Activated naive CD4-positive, alpha-beta T cell treated with anti-CD3 and anti-CD28 coated beads for 36 hours (primary cell): ENCODE measurements at regions not wholly inside any gene's neighbourhood (a gene's known extent, or its start where the extent isn't known, plus 50 kb on each side); places are given as distances from the start of the nearest gene placed in this dataset.
"Not testable (repeated sequence)": the region's sequence is repeated elsewhere in the genome, so short reads cannot be mapped to it uniquely, and the experiment has no call there.

Experiments used
- CTCF ChIA-PET: fragments of 350-600 bp; sonication (Branson Sonifier 250); formaldehyde crosslinking; loops from one replicate; lab custom pipeline; 2021; ENCODE audit warnings: antibody characterized with exemption; lab: Charles Lee
- DNase-seq: peaks from one replicate; pipeline ENCODE4 v3.0.0-alpha.2; 2020
- H3K27ac Mint-ChIP-seq: one replicate; pipeline ENCODE4 v1.8.0; 2021; ENCODE audit warnings: mild to moderate bottlenecking, mixed read lengths
- H3K27me3 Mint-ChIP-seq: one replicate; pipeline ENCODE4 v1.8.0; 2021; ENCODE audit warnings: low read depth, mixed read lengths
- H3K36me3 Mint-ChIP-seq: one replicate; pipeline ENCODE4 v1.8.0; 2021; ENCODE audit warnings: low read depth, mixed read lengths
- H3K4me1 Mint-ChIP-seq: one replicate; pipeline ENCODE4 v1.8.0; 2021; ENCODE audit warnings: low read depth, mixed read lengths
- H3K4me3 Mint-ChIP-seq: one replicate; pipeline ENCODE4 v1.8.0; 2021; ENCODE audit warnings: mild to moderate bottlenecking, moderate library complexity, mixed read lengths
- H3K9me3 Mint-ChIP-seq: one replicate; pipeline ENCODE4 v1.8.0; 2021; ENCODE audit warnings: mixed read lengths
- intact Hi-C: fragments of 100-400 bp; cut with micrococcal nuclease; formaldehyde crosslinking; loops from one replicate; pipeline ENCODE4 v1.15.1; 2023

DNA sequence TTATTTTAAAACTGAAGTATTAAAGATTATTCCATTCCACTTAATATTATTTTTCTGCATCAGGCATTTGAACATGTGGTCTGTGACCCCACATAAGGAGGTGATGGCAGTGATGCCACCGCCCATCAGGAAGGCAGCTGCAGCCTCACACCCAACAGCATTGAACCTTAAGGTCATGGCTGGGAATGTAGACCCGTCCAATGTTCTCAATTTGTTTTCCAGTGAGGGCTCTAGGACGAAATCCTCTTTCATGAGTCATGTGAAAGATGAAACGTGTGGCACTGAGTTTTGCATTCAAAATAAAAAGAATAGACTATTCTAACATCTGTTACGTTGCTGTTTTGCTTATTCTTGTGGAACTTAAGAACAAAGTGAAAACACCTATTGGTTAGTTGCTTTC lies 74.5 kb upstream of the ANKRD10 start:
- H3K9me3 Mint-ChIP-seq = no peaks in the 10 kb centered on the region
- H3K27ac Mint-ChIP-seq = no peak overlapping the region
- CTCF ChIA-PET = no interaction called here
- DNase-seq = no peak
- H3K4me3 Mint-ChIP-seq = no peak overlapping the region
- no peaks in the 10 kb centered on the region for H3K36me3 Mint-ChIP-seq
- H3K27me3 Mint-ChIP-seq = peaks cover 14% of the 10 kb centered on the region
- intact Hi-C loops = no loop called here
- H3K4me1 Mint-ChIP-seq = no peaks in the 10 kb centered on the region

DNA sequence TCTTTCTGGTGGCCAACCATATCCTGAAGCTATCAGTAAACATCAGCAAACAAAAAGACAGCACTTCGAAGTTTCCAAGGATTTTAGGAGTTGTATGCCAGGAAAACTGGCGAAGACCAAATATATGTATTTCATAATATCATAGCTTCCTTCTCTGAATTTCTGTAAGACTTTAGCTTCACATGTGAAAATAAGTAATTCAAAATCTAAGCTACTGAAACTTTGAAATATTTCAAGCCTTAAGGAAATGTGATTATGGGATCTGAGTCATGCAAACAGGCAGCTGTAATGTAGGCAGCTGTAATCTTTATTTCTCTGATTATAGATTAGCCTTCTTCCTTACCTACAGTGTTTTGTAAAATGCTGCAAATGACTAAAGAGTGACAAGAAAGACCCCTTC lies 70.7 kb upstream of the ANKRD10 start:
- no peaks in the 10 kb centered on the region for H3K36me3 Mint-ChIP-seq
- CTCF ChIA-PET = interaction anchor here (1.0 kb wide), 1 partner anchor 82 kb away, joined by 4 read pairs; no protein-coding TSS in a partner anchor
- H3K27ac Mint-ChIP-seq = no peak overlapping the region
- no peaks in the 10 kb centered on the region for H3K9me3 Mint-ChIP-seq
- peaks cover 18% of the 10 kb centered on the region for H3K27me3 Mint-ChIP-seq
- H3K4me3 Mint-ChIP-seq = no peak overlapping the region
- intact Hi-C loops = no loop called here
- H3K4me1 Mint-ChIP-seq = no peaks in the 10 kb centered on the region
- no peak for DNase-seq

DNA sequence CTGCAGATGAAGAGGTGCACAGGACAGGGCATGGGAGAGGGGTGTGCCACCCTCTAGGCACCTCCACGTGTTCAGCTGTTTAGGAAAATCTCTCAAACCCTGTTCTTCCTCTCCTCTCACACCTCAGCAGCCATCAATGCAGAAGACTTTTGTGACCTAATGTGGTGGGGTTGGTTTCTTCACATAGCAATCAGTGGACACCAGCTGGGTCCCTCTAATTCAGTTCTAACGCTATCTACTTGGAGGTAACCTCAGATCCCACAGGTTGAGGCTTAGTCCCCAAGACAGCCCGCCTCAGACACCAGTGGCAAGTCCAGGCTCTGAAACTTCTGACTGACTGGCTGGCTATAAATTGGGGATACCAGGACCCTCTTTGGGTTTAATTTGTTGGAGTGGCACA lies 69.9 kb upstream of the ANKRD10 start:
- CTCF ChIA-PET = no interaction called here
- DNase-seq = no peak
- Mint-ChIP-seq H3K36me3 (no peaks in the 10 kb centered on the region), H3K27me3 (peaks cover 18% of the 10 kb centered on the region), H3K4me1 (no peaks in the 10 kb centered on the region), H3K9me3 (no peaks in the 10 kb centered on the region), H3K4me3 (no peak overlapping the region), H3K27ac (no peak overlapping the region)
- intact Hi-C loops = no loop called here

DNA sequence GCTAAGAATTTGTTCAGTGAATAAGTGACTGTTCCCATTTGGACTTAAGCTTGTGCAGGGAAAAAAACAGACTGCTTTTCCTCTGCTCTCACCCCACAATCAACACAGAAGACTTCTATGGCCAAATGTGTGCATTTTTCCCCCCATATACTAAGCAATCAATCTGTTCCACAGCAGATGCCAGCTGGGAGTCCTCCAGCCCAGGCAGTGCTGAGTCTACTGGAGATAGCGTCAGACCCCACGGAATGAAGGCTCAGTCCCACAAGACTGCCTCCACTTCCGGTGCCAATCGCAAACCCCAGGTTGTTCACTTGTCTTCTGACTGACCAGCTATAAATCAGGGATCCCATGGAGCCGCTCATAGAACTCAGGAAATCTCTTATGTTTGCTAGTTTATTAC lies 69.5 kb upstream of the ANKRD10 start:
- Mint-ChIP-seq H3K4me3 (no peak overlapping the region), H3K27me3 (peaks cover 16% of the 10 kb centered on the region)

DNA sequence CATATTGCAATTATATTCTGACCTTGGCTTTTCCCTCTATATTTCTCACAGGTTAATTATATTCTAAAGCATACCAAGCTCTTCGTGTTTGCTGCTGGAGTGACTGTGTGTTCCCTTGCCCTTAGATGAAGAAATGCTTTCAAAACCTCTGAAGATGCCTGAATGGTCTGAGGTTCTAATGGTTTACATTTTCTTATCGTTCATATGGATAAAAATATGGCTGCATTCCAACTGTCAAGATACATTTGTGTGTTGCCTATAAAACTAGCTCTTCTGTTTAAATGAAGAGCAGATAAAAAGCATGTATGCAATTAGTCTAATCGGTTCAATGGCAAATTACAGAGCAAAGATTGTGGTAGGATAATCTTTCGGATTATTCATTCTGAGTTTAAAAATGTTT lies 68.4 kb upstream of the ANKRD10 start:
- H3K27ac Mint-ChIP-seq = no peak overlapping the region
- CTCF ChIA-PET = interaction anchor here (0.6 kb wide), 1 partner anchor 71 kb away, joined by 5 read pairs; no protein-coding TSS in a partner anchor
- intact Hi-C loops = no loop called here
- no peak for DNase-seq
- peaks cover 16% of the 10 kb centered on the region for H3K27me3 Mint-ChIP-seq
- no peaks in the 10 kb centered on the region for H3K36me3 Mint-ChIP-seq
- H3K4me1 Mint-ChIP-seq = no peaks in the 10 kb centered on the region
- no peak overlapping the region for H3K4me3 Mint-ChIP-seq
- H3K9me3 Mint-ChIP-seq = no peaks in the 10 kb centered on the region

More for the DNA sequence above, 69.5 kb upstream of the ANKRD10 start:
- CTCF ChIA-PET = no interaction called here
- no peak overlapping the region for H3K27ac Mint-ChIP-seq
- no peak for DNase-seq
- H3K36me3 Mint-ChIP-seq = no peaks in the 10 kb centered on the region
- no peaks in the 10 kb centered on the region for H3K4me1 Mint-ChIP-seq
- H3K9me3 Mint-ChIP-seq = no peaks in the 10 kb centered on the region
- intact Hi-C loops = no loop called here

DNA sequence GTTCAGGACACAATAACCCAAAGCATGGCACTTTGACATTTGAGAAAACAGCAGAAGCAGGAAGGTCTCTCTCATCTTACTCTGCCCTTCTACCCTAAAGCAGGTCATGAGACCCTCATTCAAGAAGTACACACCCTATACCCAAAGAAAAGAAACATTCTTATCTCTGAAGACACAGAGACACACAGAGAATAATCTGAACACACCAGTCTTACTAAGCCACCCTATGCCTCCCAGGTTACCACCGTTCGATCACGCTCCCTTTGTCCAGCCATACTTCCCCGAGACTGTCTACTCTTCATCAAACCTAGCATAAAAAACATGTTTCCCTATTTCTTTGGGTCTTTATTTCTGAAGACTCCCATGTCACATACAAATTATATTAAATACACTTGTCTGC lies 66.5 kb upstream of the ANKRD10 start:
- Mint-ChIP-seq H3K9me3 (no peaks in the 10 kb centered on the region), H3K27me3 (peaks cover 18% of the 10 kb centered on the region), H3K4me3 (no peak overlapping the region), H3K27ac (no peak overlapping the region), H3K36me3 (no peaks in the 10 kb centered on the region), H3K4me1 (no peaks in the 10 kb centered on the region)
- CTCF ChIA-PET = no interaction called here
- no peak for DNase-seq
- intact Hi-C loops = no loop called here

DNA sequence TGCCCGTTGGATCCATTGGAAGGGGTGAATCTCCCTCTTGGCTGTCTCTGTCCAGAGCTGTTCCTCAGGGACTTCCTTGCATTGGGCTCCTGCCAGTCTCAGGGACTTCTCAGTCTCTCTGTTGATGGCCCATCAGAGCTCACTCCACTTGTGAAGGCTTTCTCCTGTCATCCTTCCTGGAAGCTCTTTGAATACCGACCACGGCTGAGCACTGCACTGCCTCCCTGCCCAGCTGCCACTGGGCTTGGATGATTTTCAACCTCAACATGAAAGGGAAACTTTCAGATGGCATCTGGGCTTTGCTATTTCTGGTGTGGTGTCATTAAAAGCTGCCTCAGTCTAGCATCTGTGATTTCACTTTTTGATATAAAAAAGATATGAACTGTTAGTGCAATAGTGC lies 66.1 kb upstream of the ANKRD10 start:
- peaks cover 18% of the 10 kb centered on the region for H3K27me3 Mint-ChIP-seq

DNA sequence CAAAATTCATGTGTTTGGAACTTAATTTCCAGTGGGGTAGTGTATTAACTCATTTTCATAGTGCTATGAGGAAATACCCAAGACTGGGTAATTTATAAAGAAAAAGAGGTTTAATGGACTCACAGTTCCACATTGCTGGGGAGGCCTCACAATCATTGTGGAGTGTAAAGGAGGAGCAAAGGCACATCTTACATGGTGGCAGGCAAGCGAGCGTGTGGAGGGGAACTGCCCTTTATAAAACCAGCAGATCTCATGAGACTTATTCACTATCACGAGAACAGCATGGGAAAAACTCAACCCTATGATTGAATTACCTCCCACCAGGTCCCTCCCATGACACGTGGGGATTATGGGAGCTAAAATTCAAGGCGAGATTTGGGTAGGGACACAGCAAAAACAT lies 64.3 kb upstream of the ANKRD10 start:
- H3K9me3 Mint-ChIP-seq, DNase-seq, H3K36me3 Mint-ChIP-seq, H3K27ac Mint-ChIP-seq, CTCF ChIA-PET, intact Hi-C loops, H3K4me1 Mint-ChIP-seq, H3K4me3 Mint-ChIP-seq: not testable (repeated sequence)
- peaks cover 20% of the 10 kb centered on the region for H3K27me3 Mint-ChIP-seq

More for the DNA sequence above, 66.1 kb upstream of the ANKRD10 start:
- CTCF ChIA-PET = no interaction called here
- H3K36me3 Mint-ChIP-seq = no peaks in the 10 kb centered on the region
- H3K27ac Mint-ChIP-seq = no peak overlapping the region
- no peaks in the 10 kb centered on the region for H3K9me3 Mint-ChIP-seq
- H3K4me1 Mint-ChIP-seq = no peaks in the 10 kb centered on the region
- no peak overlapping the region for H3K4me3 Mint-ChIP-seq
- intact Hi-C loops = no loop called here
- DNase-seq = no peak

DNA sequence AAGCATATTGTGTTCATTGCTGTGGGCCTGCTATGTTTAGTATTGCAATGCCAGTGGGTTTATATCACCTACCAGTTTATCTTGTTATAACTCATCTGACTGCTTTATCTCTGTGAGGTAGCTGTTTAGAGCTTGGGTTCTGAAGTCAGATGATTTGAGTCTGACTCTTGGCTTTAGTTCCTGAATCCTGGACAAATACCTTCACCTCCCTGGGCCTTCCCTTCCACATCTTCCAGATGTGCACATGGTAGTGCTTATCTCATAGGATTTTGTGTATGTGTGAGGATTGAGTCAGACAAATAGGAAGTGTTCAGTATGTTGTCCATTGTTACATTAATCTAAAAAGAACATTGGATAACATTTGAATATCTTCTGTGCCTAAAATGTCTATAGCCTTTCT lies 63.5 kb upstream of the ANKRD10 start:
- intact Hi-C loops = no loop called here
- Mint-ChIP-seq H3K36me3 (no peaks in the 10 kb centered on the region), H3K9me3 (peaks cover 2% of the 10 kb centered on the region), H3K4me3 (no peak overlapping the region), H3K27ac (no peak overlapping the region), H3K4me1 (peaks cover 1% of the 10 kb centered on the region), H3K27me3 (peaks cover 18% of the 10 kb centered on the region)
- no peak for DNase-seq
- CTCF ChIA-PET = no interaction called here

DNA sequence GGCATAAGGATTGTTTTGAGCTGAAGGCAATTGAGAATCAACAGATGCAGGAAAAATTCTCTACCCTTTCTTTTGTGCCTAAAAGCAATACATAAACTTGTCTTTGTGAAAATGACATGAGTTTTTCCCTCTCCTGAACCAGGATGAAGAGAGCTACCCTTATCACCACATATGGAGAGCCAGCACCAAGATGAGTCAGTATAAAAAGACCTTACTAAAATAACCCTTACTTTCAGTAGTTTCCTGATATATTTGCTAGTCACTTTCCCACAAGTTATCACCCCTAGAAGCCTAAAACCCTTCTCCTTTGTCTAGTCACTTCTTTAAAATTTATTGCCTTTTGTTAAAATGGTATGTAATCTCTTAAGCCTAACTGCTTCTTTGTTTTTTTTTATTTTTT lies 61.9 kb upstream of the ANKRD10 start:
- Mint-ChIP-seq H3K9me3 (peaks cover 3% of the 10 kb centered on the region), H3K36me3 (no peaks in the 10 kb centered on the region), H3K27ac (no peak overlapping the region), H3K4me3 (no peak overlapping the region), H3K27me3 (peaks cover 17% of the 10 kb centered on the region), H3K4me1 (peaks cover 4% of the 10 kb centered on the region)
- no peak for DNase-seq
- intact Hi-C loops = no loop called here
- CTCF ChIA-PET = no interaction called here

DNA sequence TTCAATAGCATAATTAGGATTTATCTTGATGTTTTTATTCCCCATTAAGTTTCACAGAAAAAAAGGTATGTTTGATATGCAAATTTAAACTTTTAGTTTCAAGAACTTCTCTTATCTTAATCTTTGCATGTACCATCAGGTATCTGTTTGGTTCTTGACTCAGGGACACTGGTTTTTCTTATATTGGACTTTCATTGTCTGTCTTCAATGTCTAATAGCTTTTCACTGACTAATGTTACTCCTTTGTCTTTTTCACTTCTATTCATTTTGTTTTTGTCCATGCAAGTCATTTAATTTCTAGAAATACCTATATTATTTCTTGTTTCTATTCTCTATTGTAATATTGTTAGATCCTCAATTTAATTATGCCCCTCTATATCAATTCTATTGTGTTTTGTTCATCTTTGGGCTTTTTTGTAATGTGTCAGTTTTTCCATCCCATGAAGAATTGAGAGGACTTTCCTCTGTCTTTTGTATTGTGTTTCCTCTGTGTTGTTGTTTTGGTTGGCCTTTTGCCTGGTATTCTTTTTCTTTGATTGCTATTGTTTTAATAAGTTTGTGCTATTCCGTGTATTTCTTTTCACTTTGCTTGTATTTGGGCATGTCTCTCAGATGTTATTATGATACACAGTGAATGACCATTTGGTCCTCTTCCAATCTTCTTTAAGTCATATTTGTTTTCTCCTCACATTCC lies 58.3 kb upstream of the ANKRD10 start:
- H3K4me3 Mint-ChIP-seq = no peak overlapping the region
- H3K4me1 Mint-ChIP-seq = peaks cover 4% of the 10 kb centered on the region
- no peak overlapping the region for H3K27ac Mint-ChIP-seq
- H3K36me3 Mint-ChIP-seq = no peaks in the 10 kb centered on the region
- intact Hi-C loops = no loop called here
- peaks cover 3% of the 10 kb centered on the region for H3K9me3 Mint-ChIP-seq
- no peak for DNase-seq
- H3K27me3 Mint-ChIP-seq = peaks cover 24% of the 10 kb centered on the region
- CTCF ChIA-PET = no interaction called here

DNA sequence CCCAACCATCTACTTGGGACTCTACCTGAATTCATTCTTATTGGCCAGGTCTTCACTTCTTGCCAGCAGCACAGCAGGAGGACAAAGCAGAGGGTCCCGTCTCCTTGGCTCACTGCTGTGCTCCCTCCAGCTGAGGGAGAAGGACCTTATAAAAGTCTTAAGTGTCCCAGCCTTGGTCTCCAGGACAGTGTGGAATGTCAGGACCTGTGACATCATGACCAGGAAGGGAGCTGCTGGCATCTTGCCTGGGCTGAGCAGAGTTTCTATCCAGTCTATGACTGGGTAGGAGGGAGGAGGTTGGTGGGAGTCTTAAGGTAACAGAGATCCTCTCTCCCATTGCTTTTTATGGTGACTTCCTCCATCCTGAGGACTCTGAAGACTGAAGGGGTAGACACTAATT lies 56.6 kb upstream of the ANKRD10 start:
- intact Hi-C loops = no loop called here
- Mint-ChIP-seq H3K36me3 (peaks cover 8% of the 10 kb centered on the region), H3K9me3 (peaks cover 12% of the 10 kb centered on the region), H3K27ac (peak overlapping the region; percentile 4), H3K27me3 (peaks cover 27% of the 10 kb centered on the region), H3K4me3 (no peak overlapping the region), H3K4me1 (peaks cover 6% of the 10 kb centered on the region)
- CTCF ChIA-PET = no interaction called here
- DNase-seq = no peak

DNA sequence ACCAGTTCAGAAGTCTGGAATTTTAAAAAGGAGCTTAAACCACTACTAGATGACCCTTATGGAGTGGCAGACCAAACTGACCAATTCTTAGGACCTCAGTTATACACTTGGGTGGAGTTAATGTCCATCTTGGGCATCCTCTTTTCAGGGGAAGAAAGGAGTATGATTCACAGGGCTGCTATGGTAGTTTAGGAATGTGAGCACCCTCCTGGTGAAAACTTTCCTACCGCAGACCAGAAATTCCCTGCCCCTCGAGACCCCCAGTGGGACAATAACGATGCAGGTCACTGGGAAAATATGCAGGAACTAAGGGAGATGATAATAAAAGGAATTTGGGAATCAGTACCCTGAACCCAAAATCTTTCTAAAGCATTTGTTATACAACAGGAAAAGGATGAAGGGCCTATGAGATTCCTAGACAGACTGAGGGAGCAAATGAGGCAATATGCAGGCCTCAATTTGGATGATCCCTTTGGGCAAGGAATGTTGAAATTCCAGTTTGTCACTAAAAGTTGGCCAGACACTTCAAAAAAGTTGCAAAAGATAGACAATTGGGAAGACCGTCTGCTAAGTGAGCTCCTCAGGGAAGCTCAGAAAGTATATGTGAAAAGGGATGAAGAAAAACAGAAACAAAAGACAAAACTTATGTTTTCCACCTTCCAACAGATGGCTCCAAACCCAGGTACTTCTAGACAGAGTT lies 52.4 kb upstream of the ANKRD10 start:
- Mint-ChIP-seq H3K4me1 (peaks cover 16% of the 10 kb centered on the region), H3K9me3 (peaks cover 43% of the 10 kb centered on the region), H3K27me3 (peaks cover 28% of the 10 kb centered on the region), H3K36me3 (peaks cover 22% of the 10 kb centered on the region)
- CTCF ChIA-PET, H3K27ac Mint-ChIP-seq, DNase-seq, intact Hi-C loops, H3K4me3 Mint-ChIP-seq: not testable (repeated sequence)
